Glomerular endothelial cell (primary cell): ENCODE measurements at regions not wholly inside any gene's neighbourhood (a gene's known extent, or its start where the extent isn't known, plus 50 kb on each side); places are given as distances from the start of the nearest gene placed in this dataset.
"Not testable (repeated sequence)": the region's sequence is repeated elsewhere in the genome, so short reads cannot be mapped to it uniquely, and the experiment has no call there.

Experiments
- DNase-seq: peaks from one replicate; pipeline ENCODE4 v3.0.0-alpha.2; 2011; ENCODE audit warnings: low read depth, low spot score; ENCODE audit errors: extremely low read depth

- DNase-seq, result no peak
These were observed 370.8 kb downstream of the NFIB start for GRCh38 chr9:13943176-13943575.

- peak; percentile 41 for DNase-seq
These were observed 371.2 kb downstream of the NFIB start for GRCh38 chr9:13942695-13943094.

GRCh38 chr9:13942201-13942600 lies 371.7 kb downstream of the NFIB start:
- DNase-seq, result no peak

DNA sequence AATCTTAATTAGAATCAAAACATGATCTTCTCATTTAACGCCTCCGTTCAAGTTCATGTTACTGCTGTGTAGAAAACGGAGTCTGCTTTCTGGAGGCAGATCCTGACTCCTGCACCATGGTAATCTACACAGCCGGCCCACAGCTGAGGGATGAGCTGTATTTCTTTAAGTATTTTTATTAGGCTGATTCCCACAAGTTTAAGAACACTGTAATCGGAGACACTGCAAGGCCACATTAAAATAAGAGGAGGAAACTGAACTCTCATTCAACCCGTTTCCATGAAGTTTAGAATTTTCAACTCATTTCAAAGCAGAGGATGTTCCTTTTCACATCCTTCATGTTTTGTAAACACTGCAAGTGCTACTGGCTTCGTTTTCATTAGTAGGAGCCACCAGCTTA lies 372.2 kb downstream of the NFIB start:
- no peak for DNase-seq

GRCh38 chr9:13939701-13940490 lies 374.0 kb downstream of the NFIB start:
- DNase-seq, result no peak

- DNase-seq, result peak; percentile 69
These were observed 374.8 kb downstream of the NFIB start for GRCh38 chr9:13939134-13939533.

- no peak for DNase-seq
These were observed 379.5 kb downstream of the NFIB start for GRCh38 chr9:13934416-13934815.

- DNase-seq, result no peak
These were observed 380.7 kb downstream of the NFIB start for GRCh38 chr9:13933268-13933656.

- DNase-seq, result no peak
These were observed 381.2 kb downstream of the NFIB start for GRCh38 chr9:13932528-13933267.

- DNase-seq, result no peak
These were observed 384.9 kb downstream of the NFIB start for GRCh38 chr9:13929013-13929412.

DNA sequence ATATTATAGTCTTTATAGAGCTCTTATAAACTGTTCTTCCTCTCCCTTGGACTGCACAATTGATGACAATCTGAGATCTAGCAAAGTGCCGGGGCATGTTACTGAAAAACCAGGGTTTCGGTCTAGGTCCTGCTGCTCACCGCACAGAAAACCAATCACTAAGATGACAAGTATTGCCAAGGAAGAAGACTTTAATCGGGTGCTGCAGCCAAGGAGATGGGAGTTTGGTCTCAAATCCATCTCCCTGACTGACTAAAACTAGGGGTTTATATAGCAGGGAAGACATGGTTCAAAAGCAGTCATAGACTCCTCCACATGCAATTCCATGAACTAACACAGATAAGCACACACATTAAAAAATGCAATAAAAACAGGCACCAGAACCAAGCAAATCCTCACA lies 390.6 kb downstream of the NFIB start:
- no peak for DNase-seq

GRCh38 chr9:13920557-13920956 lies 393.4 kb downstream of the NFIB start:
- no peak for DNase-seq

GRCh38 chr9:13919401-13919800 lies 394.5 kb downstream of the NFIB start:
- DNase-seq, result no peak

DNA sequence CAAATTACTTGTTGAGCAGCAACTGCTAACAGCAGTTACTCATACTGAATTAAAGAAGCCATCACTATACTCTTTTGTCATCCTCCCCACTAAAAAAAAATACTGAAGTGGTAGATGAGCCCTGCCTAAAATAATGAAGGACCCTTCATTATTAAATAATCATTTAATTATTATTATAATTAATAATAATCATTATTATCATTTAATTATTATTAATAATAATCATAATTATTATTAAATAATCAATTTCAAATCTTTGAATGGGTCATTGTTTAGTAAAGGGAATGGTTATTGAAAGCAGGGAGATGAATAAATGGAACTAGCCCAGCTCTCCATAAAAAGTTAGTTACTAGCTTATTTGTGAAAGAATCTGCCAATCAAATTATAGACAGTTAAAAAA lies 396.4 kb downstream of the NFIB start:
- no peak for DNase-seq

- no peak for DNase-seq
These were observed 398.2 kb downstream of the NFIB start for GRCh38 chr9:13915591-13916301.

- DNase-seq, result no peak
These were observed 398.8 kb downstream of the NFIB start for GRCh38 chr9:13915131-13915530.

DNA sequence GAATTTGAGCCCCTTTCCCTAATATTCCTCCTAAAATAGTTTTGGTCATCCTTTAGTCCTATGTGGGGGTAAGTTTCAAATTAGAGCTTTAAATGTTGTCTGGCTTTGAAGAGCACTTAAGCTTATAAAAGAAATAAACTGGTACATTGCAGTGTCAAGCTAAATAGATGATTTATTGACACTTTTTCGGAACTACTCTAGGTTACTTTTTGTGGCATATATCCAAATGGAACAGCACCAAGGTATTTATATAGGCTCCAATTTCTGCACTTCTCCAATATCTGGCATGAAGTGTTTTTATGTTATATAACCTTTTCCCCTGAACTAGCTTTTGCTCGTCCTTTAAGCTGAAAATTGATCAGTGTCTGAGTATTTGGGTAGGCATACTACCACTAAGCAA lies 402.5 kb downstream of the NFIB start:
- DNase-seq, result no peak

- not testable (repeated sequence) for DNase-seq
These were observed 406.1 kb downstream of the NFIB start for GRCh38 chr9:13907842-13908241.

GRCh38 chr9:13904746-13905145 lies 409.2 kb downstream of the NFIB start:
- no peak for DNase-seq

- DNase-seq, result no peak
These were observed 409.6 kb downstream of the NFIB start for GRCh38 chr9:13904311-13904710.

GRCh38 chr9:13902286-13903066 lies 411.5 kb downstream of the NFIB start:
- no peak for DNase-seq
